Fibroblast of lung (primary cell): ENCODE measurements at regions not wholly inside any gene's neighbourhood (a gene's known extent, or its start where the extent isn't known, plus 50 kb on each side); places are given as distances from the start of the nearest gene placed in this dataset.

ENCODE experiments used
- EZH2 ChIP-seq: IDR thresholded peaks from 2 replicates; pipeline ENCODE4 v1.5.1; 2012; ENCODE audit warnings: low read length, control low read depth, mild to moderate bottlenecking; ENCODE audit errors: missing control alignments
- TF ChIP-seq, protein P1 (sequence below), 2 donors: IDR thresholded peaks in 1 of 2; conservative IDR thresholded peaks in 1 of 2; 1 replicate in 1 of 2; 2 replicates in 1 of 2; pipeline ENCODE4 v1.5.1; 2011 to 2012; ENCODE audit warnings: low read length in 2 of 2, control low read depth in 1 of 2, inconsistent platforms in 1 of 2, low read depth in 1 of 2, mild to moderate bottlenecking in 1 of 2

GRCh38 chr1:194548071-194548470 is 1361.7 kb upstream of the B3GALT2 start:
- TF ChIP-seq, protein P1, sequence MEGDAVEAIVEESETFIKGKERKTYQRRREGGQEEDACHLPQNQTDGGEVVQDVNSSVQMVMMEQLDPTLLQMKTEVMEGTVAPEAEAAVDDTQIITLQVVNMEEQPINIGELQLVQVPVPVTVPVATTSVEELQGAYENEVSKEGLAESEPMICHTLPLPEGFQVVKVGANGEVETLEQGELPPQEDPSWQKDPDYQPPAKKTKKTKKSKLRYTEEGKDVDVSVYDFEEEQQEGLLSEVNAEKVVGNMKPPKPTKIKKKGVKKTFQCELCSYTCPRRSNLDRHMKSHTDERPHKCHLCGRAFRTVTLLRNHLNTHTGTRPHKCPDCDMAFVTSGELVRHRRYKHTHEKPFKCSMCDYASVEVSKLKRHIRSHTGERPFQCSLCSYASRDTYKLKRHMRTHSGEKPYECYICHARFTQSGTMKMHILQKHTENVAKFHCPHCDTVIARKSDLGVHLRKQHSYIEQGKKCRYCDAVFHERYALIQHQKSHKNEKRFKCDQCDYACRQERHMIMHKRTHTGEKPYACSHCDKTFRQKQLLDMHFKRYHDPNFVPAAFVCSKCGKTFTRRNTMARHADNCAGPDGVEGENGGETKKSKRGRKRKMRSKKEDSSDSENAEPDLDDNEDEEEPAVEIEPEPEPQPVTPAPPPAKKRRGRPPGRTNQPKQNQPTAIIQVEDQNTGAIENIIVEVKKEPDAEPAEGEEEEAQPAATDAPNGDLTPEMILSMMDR (conservative IDR thresholded peaks at IDR 0.05 in 1 of 2, IDR thresholded peaks at IDR 0.05 in 1 of 2; ENCODE audit: low read depth in 1 of 2, low read length in 2 of 2): no peak
- TF ChIP-seq EZH2: no peak
